ENCODE measurements at regions not wholly inside any gene's neighbourhood (a gene's known extent, or its start where the extent isn't known, plus 50 kb on each side); places are given as distances from the start of the nearest gene placed in this dataset.
"Not testable (repeated sequence)": the region's sequence is repeated elsewhere in the genome, so short reads cannot be mapped to it uniquely, and the experiment has no call there.

GRCh38 chr5:67732471-67732870 lies 483.1 kb upstream of the PIK3R1 start:
- no peak for DNase-seq

- peak; percentile 8 for DNase-seq
These were observed 483.7 kb upstream of the PIK3R1 start for GRCh38 chr5:67731886-67732285.

- no peak for DNase-seq
These were observed 484.6 kb upstream of the PIK3R1 start for GRCh38 chr5:67730917-67731474.

- no peak for DNase-seq
These were observed 487.1 kb upstream of the PIK3R1 start for GRCh38 chr5:67728326-67728890.

GRCh38 chr5:67725604-67726003 lies 490.0 kb upstream of the PIK3R1 start:
- no peak for DNase-seq

GRCh38 chr5:67724412-67725135 lies 491.0 kb upstream of the PIK3R1 start:
- no peak for DNase-seq

GRCh38 chr5:67723873-67724272 lies 491.7 kb upstream of the PIK3R1 start:
- no peak for DNase-seq

- DNase-seq: not testable (repeated sequence)
These were observed 493.0 kb upstream of the PIK3R1 start for GRCh38 chr5:67722582-67722981.

GRCh38 chr5:67720162-67720772 lies 495.3 kb upstream of the PIK3R1 start:
- DNase-seq: no peak

GRCh38 chr5:67702008-67702407 lies 505.4 kb upstream of the CD180 start:
- no peak for DNase-seq

GRCh38 chr5:67699560-67699959 lies 503.0 kb upstream of the CD180 start:
- no peak for DNase-seq

GRCh38 chr5:67696446-67696845 lies 499.8 kb upstream of the CD180 start:
- no peak for DNase-seq

- DNase-seq: no peak
These were observed 498.8 kb upstream of the CD180 start for GRCh38 chr5:67695369-67695768.

GRCh38 chr5:67694810-67695191 lies 498.2 kb upstream of the CD180 start:
- no peak for DNase-seq

GRCh38 chr5:67693956-67694809 lies 497.6 kb upstream of the CD180 start:
- DNase-seq: no peak

GRCh38 chr5:67686746-67687145 lies 490.1 kb upstream of the CD180 start:
- DNase-seq: no peak

GRCh38 chr5:67681703-67682102 lies 485.1 kb upstream of the CD180 start:
- DNase-seq: no peak

- DNase-seq: no peak
These were observed 483.5 kb upstream of the CD180 start for GRCh38 chr5:67680099-67680498.

- peak; percentile 55 for DNase-seq
These were observed 482.7 kb upstream of the CD180 start for GRCh38 chr5:67679184-67679841.

- DNase-seq: no peak
These were observed 482.0 kb upstream of the CD180 start for GRCh38 chr5:67678594-67678993.

- no peak for DNase-seq
These were observed 480.9 kb upstream of the CD180 start for GRCh38 chr5:67677422-67677970.

- DNase-seq: no peak
These were observed 480.3 kb upstream of the CD180 start for GRCh38 chr5:67676863-67677262.

All from NCI-H146 (cell line).